GM21619 (cell line): ENCODE measurements at regions not wholly inside any gene's neighbourhood (a gene's known extent, or its start where the extent isn't known, plus 50 kb on each side); places are given as distances from the start of the nearest gene placed in this dataset.

Experiments used
- ATAC-seq: cut with Tn5 transposase; IDR thresholded peaks from one replicate; pipeline ENCODE4 v1.9.1; 2021; ENCODE audit not compliant: unreplicated experiment

DNA sequence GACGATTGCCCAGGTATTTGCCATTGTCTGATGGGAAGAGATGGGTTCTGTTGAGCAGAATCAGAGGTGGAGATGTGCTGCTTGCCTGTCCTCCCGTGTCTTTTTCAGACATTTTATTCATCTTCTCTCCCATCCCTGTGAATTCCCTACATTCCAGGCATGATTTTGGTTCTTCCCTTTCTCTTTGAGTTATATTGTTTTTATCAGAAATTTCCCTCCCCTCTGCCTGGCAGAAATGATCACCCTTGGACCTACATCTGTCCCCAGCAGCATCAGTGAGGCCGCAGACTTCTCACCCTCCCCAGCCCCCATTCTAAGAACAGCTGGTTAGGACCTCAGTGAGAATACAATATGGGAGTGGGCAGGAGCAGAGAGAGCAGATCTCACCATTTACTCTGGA is 640.2 kb downstream of the CCDC171 start:
- no peak for ATAC-seq

DNA sequence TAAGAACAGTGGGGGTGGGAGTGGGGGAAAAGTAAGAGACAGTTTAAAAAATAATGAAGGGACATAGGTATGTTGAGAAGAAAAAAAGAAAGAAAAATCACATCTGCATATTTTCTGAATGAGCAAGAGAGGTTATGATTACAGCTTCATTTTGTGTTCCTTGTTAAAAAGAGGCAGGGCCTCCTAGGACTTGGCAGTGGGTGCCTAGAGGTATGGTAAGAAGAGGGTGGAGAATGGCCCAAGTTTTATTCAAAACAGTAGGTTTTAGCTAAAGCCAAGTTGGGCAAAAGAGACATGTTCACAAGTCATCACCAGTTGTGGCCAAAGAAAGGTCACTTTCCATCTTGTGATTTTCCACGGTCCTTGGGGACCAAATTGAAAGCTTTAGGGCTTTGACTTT is 643.4 kb downstream of the CCDC171 start:
- no peak for ATAC-seq

DNA sequence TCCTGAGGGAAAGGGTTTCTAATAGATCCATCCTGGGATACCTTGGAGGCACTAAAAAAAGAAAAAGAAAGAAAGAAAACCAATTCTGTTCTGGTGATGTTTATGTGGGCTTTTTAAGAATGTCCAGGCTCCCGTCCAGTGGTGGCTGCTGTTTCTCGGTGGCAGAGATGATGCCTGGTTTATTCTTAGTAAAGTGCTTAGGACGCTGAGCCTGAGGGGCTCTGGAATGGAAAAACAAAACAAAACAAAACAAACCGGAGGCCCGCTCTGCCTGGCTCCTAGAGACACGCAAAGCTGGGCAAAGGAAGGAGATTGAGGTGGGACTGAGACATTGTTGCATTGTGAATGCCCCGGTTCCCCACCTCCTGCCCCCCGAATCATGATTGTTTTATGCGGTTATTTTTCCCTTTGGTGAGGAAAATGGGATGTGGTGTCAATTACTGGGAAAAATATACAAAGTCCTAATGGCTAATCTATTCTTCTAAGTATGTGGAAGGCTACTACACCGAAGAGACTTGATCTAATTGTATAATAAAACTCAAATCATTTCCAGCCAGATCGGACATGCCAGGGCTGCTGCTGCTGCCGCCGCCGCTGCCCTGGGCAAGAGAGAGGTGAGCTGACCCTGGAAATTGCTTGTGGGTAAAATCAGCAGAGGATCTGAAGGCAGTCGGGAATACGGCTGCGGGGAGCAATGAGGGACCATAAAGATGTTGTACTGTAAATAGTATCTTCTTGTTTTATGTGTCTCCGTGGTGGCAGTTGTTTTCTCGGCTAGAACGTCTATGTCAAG is 644.9 kb downstream of the CCDC171 start:
- ATAC-seq: no peak

DNA sequence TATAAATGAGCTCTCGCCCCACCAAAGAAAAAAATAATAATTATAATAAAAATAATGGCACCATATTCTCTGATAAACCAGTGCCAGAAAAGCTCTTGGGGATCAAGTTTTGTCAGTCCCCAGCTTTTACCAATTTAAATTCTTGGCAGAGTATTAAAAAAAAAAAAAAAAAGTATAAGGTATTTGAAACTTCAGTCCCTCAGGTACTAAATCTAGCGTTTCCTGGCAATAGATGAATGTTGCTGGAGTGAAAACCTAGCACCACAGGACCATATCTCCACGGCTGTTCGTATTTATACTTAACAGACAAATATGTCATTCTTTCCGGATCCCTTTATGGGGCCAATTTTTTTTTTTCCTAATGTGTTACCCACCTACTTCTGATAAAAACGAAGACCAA is 646.2 kb downstream of the CCDC171 start:
- ATAC-seq: no peak

DNA sequence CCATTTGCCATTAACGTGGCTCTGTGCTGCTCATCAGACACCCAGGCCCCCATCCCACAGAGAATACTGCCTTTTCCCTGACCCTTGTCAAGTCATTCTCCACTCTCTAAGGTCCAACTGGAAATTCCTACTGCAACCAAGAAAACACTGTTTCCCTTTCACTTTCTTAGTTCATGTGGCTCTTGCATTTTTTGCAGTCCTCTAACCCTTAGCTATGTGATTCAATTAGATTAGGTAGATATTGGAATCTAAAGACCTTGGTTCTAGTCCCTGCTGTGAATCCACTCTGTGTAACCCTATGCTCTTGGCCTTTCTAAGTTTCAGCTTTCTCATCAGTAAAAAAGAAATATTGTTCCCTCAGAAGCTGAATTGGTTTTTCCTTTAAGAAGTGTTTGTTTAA is 649.4 kb downstream of the CCDC171 start:
- no peak for ATAC-seq

DNA sequence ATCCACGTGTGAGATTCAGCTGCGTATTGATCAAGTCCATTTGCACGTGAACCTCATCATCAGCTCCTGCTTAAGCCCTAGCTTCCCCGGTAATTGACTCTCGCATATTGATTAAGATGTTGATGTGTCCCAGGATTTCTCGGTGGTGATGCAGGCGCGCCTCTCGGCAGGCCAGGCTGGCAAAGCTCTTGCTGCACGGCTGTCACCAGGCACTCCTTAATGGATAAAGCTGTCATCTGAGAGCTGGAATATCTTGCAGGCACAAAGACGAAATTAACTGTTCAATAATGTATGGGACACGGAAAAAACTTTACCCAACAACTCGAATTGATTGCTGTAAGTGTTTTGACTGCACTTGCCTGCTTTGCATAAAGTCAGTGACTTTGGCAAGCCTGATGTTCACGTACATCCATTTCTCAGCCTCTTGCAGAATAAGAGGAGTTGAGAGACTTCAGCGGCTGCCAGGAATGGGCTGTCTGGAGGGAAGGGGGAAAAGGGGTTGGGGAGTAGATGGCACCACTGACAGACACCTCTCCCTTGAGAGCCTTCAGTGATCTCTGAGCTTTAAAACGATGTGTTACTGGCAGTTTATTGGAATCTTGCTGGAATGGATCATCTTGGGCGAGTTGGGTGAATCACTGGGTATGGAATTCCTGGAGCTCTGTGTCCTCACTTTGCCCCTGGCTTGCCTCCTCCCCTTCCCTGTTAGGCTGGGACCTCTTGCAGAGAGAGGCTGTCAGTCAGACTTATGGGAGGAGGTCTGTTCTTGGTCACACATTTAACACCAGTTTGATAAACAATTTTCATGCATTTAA is 650.3 kb downstream of the CCDC171 start:
- no peak for ATAC-seq

DNA sequence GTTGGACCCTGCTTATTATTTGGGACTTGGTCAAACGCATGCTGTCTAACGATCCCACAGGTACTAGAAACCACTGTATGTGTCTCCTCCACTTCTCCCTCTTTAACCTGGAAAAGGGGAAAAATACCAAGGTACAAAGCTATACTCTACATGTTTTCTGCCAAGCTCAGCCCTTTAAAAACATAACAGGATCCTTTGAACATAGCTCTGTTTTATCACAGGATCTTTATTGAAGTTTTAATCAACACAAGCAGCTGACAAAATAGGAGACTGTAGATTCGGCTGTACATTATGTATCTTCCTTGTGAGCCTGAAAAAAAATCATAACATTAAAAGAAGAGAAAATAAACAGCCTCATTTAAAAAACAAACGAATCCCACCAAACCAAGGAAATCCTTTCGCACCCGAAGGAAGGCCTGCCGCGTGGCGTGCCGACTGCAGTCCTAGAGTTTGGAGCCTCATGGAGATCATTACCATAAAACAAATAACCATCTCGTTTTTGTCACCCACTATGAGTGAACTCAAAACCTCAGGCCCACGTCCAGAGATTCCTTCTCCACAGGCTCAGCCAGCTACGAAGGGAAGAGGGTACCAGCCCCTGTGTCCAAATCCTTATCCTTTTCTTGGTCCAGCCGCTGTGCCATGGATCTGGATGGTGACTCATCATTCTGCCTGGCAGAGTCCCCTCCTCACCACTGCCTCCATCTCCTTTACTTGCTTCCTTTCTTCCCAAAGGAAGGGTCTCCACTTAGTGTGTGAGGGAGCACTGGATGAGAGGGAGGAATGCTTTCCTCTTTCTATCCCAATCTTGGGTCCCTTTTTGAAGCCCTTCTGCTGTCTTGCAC is 651.1 kb downstream of the CCDC171 start:
- no peak for ATAC-seq

DNA sequence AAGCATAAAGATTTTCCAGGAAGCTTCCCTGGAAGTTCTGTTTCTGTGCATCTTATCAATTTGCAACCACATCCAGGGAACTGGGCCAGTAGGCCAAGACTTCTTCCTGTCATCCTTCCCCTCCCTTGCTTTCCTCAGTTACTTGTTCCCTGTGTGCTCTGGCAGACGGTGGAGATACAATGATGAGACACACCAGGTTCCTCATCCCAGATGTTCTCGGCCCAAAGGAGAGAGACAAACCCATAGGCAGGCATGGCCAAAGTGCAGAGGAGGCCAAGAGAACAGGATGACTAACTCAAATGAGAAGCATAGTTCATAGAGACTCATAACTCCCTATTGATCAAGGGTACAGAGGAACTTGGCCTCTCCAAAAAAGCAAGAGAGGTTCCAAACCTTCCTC is 652.6 kb downstream of the CCDC171 start:
- ATAC-seq: no peak

DNA sequence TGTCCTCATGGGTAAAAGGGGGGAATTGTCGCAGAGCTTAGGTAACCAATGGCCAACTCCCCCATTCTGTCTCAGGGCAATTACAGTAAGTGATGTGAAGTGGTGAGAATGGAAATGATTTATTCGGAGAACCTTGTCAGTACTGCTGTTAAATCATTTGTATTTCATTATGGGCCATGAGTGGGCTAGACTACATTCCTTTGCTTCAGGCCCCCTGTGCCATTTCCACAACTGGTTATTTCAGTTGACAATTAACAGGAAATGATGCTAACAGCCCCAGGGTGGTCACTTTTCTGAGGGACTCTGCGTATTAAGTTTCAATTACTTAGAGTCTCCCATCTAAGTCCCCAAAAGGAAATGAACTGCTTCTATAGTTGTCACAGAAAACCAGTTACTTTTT is 653.7 kb downstream of the CCDC171 start:
- no peak for ATAC-seq

DNA sequence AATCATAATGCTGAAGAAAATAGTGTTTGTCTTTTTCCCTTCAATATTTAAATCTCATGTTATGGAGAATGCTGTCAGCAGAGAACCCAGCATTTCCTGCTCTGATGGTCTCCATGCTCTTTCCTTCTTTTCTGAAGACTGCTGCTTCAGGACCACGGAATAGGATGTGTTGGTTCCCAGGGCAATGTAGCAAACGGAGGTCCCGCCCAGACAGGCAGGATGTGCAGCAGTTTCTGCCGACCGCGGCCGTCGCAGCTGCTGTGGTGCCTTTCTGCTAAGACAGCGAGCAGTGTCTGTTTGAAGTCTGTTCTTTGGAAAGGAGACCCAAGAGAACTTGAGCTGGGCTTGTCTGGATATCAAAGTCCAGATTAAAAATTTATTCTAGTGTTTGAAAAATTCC is 654.3 kb downstream of the CCDC171 start:
- no peak for ATAC-seq

DNA sequence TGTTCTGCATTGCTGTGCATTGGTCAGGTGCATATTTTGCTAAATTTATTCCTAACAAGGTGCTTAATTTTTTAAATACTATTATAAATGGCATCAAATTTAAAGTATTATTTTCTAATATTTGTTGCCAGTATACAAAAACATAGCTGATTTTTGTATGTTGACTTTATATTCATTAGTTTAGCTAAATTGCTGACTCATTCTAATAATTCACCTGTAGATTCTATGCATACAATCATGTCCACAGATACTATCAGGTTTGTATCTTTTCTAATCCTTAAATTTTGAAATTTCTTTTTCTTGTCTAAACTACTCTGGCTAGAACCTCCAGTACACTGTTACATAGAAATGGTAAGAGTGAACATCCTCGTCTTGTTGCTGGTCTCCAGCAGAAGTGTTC is 657.6 kb downstream of the CCDC171 start:
- ATAC-seq: no peak

DNA sequence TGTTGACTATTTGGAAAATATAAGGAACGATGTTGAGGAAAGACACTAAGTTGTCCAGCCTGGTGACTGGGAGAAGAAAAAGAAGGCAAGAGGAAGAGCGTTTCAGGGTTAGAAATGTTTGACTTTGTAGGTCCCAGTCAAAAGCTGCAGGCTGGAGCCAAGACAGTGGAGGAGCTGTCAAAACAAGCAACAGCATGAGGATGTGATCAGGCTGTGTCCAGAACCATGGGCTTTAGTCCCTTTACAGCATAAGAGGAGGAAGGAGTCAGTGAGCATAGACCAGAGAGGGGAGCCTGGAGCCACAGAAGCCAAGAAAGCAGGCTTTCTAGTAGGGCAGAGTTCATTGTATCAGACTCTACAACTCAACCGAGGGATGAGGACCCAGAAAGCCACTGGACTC is 658.5 kb downstream of the BNC2 start:
- ATAC-seq: no peak

DNA sequence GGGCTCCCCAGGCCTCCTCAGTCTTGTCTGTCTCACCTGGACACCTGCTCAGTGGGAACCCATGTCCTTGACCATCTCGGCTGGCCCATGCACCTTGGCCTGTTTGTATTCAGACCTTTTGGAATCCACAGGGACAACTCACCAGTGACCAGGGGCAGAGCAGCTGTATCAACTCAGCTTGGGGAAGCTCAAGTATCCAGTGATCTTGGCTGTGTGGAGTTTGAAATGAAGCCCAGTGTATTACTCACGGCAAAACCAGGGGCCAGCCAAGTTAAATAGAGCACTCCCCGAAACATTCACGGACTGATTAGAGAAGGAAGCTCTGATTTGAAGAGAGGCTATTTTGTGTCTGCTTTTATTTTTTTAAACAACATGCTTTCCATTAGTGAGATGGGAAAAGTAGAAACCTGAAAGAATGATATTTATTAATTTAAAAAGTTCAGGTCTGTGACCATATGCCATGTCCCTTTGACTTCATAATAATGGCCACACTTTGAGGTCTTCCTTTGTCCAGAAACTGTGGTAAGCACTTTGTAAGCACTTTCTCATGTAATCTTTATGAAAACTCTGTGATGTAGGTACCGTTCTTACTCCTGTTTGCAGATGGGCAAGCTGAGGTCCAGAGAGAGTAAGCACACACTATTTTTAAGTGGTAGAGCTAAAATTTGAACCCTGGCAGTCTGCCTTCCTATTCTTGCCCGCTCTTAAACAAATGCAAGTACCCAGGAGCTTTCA is 656.5 kb downstream of the BNC2 start:
- no peak for ATAC-seq

DNA sequence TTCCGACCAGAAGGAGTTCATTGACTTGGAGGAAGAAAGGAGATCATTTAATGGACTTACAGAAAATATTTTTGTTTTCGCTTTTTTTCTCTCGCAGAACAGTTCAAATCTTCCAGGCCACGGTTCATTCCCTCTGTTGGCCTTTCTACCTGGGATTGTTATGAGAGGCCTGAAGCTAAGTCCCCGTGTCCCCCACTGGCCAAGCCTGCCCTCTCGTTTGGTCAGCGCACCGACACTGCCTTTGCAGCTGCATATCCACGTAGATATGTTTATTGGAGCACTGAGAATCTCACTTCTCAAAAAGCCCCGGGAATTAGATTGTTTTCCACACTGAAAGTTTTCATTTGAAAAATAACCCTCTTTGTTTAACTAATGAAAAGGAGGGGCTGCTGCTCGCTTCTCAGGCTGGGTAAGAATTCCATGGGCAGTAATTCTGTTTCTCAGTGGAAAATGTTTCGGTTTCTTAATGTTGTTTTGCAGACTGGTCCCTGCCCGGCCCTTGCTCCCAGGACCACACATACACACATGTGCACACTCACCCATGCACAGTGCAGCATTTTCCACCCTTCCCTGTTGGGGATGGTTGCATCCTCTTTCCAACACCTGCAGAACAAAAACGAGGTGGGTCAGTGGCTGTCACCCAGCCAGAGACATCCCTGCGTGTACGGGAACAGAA is 655.7 kb downstream of the BNC2 start:
- ATAC-seq: no peak

DNA sequence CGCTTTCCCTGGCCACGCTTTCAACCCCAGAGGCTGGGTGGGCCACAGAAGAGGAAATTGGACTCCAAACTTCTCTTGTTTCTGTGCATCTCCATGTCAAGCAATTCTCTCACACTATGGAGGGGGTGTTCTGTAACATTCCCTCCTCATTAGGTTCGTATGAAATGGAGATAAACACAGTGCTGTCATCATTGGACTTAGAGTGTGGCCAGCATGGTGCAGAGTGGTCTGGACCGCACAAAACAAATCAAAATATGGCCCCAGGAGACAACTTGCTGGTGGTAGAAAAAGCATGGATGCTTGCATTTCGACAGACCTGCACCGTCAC is 655.2 kb downstream of the BNC2 start:
- no peak for ATAC-seq

DNA sequence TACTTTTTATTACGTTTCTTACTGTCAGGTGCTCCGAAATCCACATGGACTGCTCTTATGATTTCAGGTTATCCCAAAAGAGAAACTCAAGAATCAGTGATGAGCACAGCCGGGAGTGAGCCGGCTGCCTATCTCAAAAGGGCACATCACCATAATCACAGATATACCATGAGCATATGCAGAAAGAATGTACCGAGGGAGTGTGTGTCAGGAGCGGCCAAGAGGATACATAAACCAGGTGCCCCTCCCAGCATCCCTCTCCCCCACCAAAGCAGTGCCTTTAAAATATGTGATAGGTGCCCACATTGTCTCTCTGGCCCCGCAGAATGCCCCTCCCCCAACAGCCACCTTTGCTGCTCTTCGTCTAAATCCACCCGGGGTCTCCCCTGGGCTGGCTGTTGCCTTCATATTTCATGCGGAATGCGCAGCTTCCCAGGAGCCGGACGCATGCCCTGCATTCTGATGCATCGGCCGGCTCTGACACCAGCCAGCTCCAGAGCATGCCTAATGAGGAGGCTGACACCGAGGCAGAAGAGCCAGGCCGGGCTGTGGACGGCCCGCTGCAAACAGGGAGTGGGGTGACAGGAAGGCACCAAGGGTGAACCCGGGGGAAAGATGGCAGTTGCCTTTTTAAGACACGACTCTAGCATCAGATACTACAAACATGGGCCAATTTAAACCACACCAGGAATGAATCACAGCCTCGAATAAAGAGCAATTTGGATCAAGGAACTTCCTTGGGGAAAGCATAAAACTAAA is 652.3 kb downstream of the BNC2 start:
- ATAC-seq: no peak

DNA sequence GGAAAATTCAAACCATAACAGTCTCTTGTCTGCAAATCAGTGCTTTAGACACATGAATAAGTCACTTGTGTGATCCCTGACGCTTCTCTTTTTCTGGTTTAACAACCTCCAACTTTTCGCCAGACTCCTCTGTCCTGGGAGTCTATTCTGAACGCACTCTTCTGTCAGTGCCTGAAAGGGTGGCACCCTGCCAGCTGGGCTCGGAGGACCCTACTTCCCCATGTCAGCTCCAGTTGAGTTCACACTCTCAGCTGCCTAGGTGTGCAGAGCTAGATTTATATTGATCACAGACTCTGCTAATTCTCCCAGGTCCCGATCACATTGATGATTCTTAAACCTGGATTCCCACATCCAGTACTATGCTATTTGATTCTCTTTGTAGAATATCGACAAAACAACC is 649.1 kb downstream of the BNC2 start:
- ATAC-seq: no peak

DNA sequence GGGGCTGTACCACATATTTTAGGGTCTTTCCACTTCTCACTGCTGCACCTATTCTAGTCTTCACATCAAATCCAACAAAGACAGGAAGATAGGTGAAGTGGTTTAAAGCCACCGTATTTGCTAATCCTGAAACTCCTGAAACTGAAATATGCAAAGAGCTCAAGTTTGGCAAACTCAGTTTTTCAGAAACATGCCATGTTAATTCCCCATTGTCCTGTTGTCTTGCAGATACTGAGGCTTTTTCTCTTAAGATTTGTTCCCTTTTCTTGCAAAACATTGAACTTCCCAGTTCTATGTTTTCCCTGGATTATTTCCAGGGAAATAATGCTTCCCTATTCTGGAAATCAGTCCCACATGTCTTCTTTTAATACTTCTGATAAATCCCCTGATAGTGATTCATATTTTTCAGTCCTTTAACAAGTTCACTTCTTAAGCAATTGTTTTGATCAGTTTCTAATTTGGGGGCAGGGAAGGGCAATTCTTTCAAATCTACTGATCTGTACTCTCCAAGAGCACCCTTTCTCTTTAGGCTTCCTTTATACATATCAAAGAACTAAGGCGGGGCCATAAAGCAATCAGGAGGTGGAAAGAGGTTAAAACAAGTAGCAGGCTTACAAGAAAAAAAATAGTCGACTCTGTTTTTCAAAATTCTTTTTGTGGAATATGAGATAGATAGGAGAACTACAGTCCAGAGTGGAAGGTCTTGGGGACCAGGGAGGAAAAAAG is 648.5 kb downstream of the BNC2 start:
- no peak for ATAC-seq
